Omental fat pad (tissue), 3 donors: ENCODE measurements at regions not wholly inside any gene's neighbourhood (a gene's known extent, or its start where the extent isn't known, plus 50 kb on each side); places are given as distances from the start of the nearest gene placed in this dataset. TPM values are rescaled to one million over a fixed set of nuclear protein-coding genes. Genes with fewer than 3 reads are reported as not detected.

Source experiments
- ATAC-seq: fragments of 150-250 bp; one replicate; pipeline ENCODE4 v1.9.1; 2016; ENCODE audit warnings: mild to moderate bottlenecking, moderate library complexity; ENCODE audit not compliant: low FRiP score
- DNase-seq: peaks from one replicate; pipeline ENCODE4 v3.0.0-alpha.2; 2019; ENCODE audit warnings: low spot score
- CTCF ChIP-seq, 3 donors: fragments of 450-650 bp; IDR thresholded peaks; one replicate each; pipeline ENCODE4 v1.5.1; 2016 to 2017; ENCODE audit warnings: antibody characterized with exemption in 3 of 3, mild to moderate bottlenecking in 3 of 3, moderate library complexity in 2 of 3
- small RNA-seq: library from RNA; depleted of rRNA; stranded (forward); fragments of <200 nt; gene quantifications from one replicate; pipeline ENCODE3, GENCODE V24; 2016

DNA sequence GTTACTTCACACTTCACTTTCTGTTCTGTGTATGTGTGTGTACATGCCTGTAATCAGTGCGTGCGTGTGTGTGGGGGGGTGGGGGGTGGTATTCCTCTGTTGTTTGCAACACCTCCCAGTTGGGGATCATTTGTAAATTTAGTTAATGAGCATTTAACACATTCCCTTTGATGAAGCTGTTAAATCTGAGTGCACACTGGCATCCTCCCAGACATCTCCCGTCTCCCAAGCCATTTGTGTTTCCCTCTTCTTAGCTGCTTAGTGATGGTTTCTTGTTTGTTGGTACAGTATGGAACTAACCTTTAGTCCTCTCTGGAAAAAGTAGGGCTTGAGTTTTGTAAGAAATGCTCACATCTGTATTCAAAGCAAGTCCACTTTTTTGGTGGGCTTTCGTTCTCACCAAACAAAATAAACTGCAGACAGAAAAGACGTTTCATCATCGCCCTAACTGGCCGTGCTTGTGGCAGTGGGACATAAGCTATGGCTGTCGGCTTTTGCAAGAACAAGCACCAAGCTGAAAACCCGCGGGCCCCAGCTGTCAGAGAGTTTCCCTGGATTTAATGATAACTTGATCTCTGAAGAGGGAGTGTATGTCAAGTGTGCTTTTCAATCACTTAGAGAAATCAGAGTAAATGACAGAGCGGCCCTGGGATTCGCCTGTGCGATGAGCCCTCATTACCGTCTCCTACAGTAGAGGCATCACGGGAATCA, 54.9 kb upstream of the SASH1 start:
- no peak for DNase-seq
- no peak for TF ChIP-seq CTCF (IDR thresholded peaks at IDR 0.05)
- no peak for ATAC-seq

DNA sequence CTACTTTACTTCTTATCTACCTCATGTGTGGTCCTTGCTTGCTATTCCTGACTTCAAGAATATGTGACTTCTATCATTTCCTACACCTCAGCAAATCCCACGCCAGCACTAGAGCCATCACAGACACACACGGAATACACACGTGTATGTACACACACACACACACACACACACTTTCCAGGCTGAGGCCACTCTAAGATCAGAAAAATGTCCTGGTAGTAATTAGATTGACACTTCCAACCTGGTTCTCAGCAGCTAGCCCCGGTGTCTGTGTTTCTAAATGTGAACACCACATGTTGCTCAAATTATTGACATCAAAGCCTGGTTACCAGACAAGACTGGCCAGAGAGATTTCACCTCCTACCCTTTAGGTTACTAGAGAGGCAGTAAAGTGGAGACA, 54.1 kb upstream of the SASH1 start:
- DNase-seq = no peak
- TF ChIP-seq CTCF (IDR thresholded peaks at IDR 0.05) = no peak
- ATAC-seq = no peak

- no peak for TF ChIP-seq CTCF (IDR thresholded peaks at IDR 0.05)
- ATAC-seq = no peak
- no peak for DNase-seq
Observed at GRCh38 chr6:148289153-148289552, 53.5 kb upstream of the SASH1 start.

DNA sequence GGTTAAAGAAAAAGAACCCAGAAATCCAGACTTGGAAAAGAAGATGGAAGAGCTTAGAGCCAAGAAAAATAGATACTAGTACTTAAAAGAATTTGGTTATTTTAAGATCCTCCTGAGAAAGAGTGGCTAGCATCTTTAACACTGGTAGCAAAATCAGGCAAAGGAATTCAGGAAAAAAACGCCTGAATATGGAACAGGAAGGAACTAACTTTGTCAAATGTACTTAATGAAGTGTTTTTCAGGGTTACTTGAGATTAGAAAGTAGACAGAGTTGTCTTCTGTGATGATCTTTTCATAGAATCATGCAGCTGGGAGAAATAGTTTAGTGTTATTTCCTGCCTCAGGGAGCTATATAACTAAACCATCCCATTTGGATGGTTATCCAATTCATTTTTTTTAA, 50.8 kb upstream of the SASH1 start:
- ATAC-seq (no peak), DNase-seq (no peak)
- TF ChIP-seq CTCF (IDR thresholded peaks at IDR 0.05) = no peak

Small RNAs in the stretch of these regions (small RNA-seq; reads per million reads assigned to genes)
- gene RNU6-1222P = not detected
